22Rv1 (cell line): ENCODE measurements at regions not wholly inside any gene's neighbourhood (a gene's known extent, or its start where the extent isn't known, plus 50 kb on each side); places are given as distances from the start of the nearest gene placed in this dataset.

ENCODE experiments used
- ZFX ChIP-seq: fragments of 450-650 bp; IDR thresholded peaks from 2 replicates; pipeline ENCODE4 v1.6.1; 2017; ENCODE audit warnings: antibody characterized with exemption, borderline replicate concordance
- TF ChIP-seq, protein P1 (sequence below): fragments of 450-650 bp; IDR thresholded peaks from 2 replicates; pipeline ENCODE4 v1.5.1; 2017; ENCODE audit warnings: mild to moderate bottlenecking

DNA sequence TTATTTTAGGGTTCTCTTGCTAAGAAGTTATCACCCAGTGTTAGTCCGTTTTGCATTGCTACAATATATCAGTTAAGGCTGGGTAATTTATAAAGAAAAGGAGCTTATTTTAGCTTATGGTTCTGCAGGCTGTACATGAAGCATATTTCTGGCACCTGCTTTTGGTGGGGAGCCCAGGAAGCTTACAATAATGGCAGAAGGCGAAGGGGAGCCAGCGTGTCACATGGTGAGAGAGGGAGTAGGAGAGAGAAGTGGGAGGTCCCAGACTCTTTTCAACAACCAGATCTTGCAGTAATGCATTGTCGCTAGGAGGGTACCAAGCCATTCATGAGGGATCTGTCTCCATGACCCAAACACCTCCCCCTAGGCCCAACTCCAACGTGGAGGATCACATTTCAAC, 688.8 kb upstream of the PIK3C3 start:
- TF ChIP-seq, protein P1, sequence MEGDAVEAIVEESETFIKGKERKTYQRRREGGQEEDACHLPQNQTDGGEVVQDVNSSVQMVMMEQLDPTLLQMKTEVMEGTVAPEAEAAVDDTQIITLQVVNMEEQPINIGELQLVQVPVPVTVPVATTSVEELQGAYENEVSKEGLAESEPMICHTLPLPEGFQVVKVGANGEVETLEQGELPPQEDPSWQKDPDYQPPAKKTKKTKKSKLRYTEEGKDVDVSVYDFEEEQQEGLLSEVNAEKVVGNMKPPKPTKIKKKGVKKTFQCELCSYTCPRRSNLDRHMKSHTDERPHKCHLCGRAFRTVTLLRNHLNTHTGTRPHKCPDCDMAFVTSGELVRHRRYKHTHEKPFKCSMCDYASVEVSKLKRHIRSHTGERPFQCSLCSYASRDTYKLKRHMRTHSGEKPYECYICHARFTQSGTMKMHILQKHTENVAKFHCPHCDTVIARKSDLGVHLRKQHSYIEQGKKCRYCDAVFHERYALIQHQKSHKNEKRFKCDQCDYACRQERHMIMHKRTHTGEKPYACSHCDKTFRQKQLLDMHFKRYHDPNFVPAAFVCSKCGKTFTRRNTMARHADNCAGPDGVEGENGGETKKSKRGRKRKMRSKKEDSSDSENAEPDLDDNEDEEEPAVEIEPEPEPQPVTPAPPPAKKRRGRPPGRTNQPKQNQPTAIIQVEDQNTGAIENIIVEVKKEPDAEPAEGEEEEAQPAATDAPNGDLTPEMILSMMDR, result no peak
- TF ChIP-seq ZFX, result no peak
